Neural cell (in vitro differentiated cells): ENCODE measurements at regions not wholly inside any gene's neighbourhood (a gene's known extent, or its start where the extent isn't known, plus 50 kb on each side); places are given as distances from the start of the nearest gene placed in this dataset.

Experiments used
- H2AFZ ChIP-seq: fragments of 200-600, 300-800 bp; sonication (generic), shearing (Covaris generic); 2 replicates; pipeline ENCODE4 v1.6.0; 2014; ENCODE audit warnings: low read depth, mild to moderate bottlenecking, antibody characterized with exemption, low read length, moderate library complexity
- H3F3A ChIP-seq: fragments of 200-600 bp; shearing (Covaris generic); 2 replicates; pipeline ENCODE4 v1.6.1; 2016; ENCODE audit warnings: mild to moderate bottlenecking, moderate library complexity, mixed read lengths, antibody characterized with exemption, low read length; ENCODE audit not compliant: insufficient read depth, poor library complexity, severe bottlenecking
- H3K27ac ChIP-seq: fragments of 200-600, 300-800 bp; sonication (generic), shearing (Covaris generic); 2 replicates; pipeline ENCODE4 v1.5.1; 2014; ENCODE audit warnings: mild to moderate bottlenecking, low read length, moderate library complexity
- H3K27me3 ChIP-seq: fragments of 300-800, 200-600 bp; sonication (generic), shearing (Covaris generic); 2 replicates; pipeline ENCODE4 v1.6.0; 2014; ENCODE audit warnings: mild to moderate bottlenecking, low read depth, low read length, moderate library complexity; ENCODE audit not compliant: insufficient read depth
- H3K36me3 ChIP-seq: fragments of 300-800, 200-600 bp; sonication (generic), shearing (Covaris generic); 2 replicates; pipeline ENCODE4 v1.5.1; 2014; ENCODE audit warnings: mild to moderate bottlenecking, antibody characterized with exemption, low read length, moderate library complexity; ENCODE audit not compliant: insufficient read depth
- H3K4me2 ChIP-seq: fragments of 300-800, 200-600 bp; sonication (generic), shearing (Covaris generic); 2 replicates; pipeline ENCODE4 v1.6.0; 2014; ENCODE audit warnings: mild to moderate bottlenecking, low read length
- H3K4me3 ChIP-seq: fragments of 300-800, 200-600 bp; sonication (generic), shearing (Covaris generic); 2 replicates; pipeline ENCODE4 v1.5.1; 2014; ENCODE audit warnings: mild to moderate bottlenecking, low read length, moderate library complexity
- H3K79me2 ChIP-seq: fragments of 200-600 bp; shearing (Covaris generic); replicated peaks from 2 replicates; pipeline ENCODE4 v1.6.0; 2014; ENCODE audit warnings: mild to moderate bottlenecking, low read length, moderate library complexity; ENCODE audit not compliant: insufficient read depth
- H3K9ac ChIP-seq: fragments of 300-800, 200-600 bp; sonication (generic), shearing (Covaris generic); 2 replicates; pipeline ENCODE4 v1.6.1; 2016; ENCODE audit warnings: mild to moderate bottlenecking, low read length, mixed read lengths
- H3K9me2 ChIP-seq: fragments of 200-600 bp; shearing (Covaris generic); 2 replicates; pipeline ENCODE4 v1.6.1; 2016; ENCODE audit warnings: mild to moderate bottlenecking, low read length, mixed read lengths; ENCODE audit not compliant: insufficient read depth
- H3K9me3 ChIP-seq: fragments of 200-600, 300-800 bp; sonication (generic), shearing (Covaris generic); 2 replicates; pipeline ENCODE4 v1.6.1; 2016; ENCODE audit warnings: mild to moderate bottlenecking, mixed run types, low read length, moderate library complexity, mixed read lengths
- H4K20me1 ChIP-seq: fragments of 200-600 bp; shearing (Covaris generic); 2 replicates; pipeline ENCODE4 v1.6.1; 2016; ENCODE audit warnings: mild to moderate bottlenecking, mixed run types; ENCODE audit not compliant: insufficient read depth
- CTCF ChIP-seq: fragments of 450-650 bp; IDR thresholded peaks from 2 replicates; pipeline ENCODE4 v1.5.1; 2014; ENCODE audit warnings: antibody characterized with exemption, mild to moderate bottlenecking, moderate library complexity; ENCODE audit not compliant: poor library complexity, severe bottlenecking
- EP300 ChIP-seq: fragments of 450-650 bp; conservative IDR thresholded peaks from 2 replicates; pipeline ENCODE4 v1.6.1; 2014; ENCODE audit warnings: antibody characterized with exemption, mild to moderate bottlenecking, moderate library complexity; ENCODE audit not compliant: poor library complexity, severe bottlenecking
- EZH2 ChIP-seq: fragments of 200-600, 300-800 bp; shearing (Covaris generic), sonication (generic); IDR thresholded peaks from 2 replicates; pipeline ENCODE4 v1.6.1; 2014; ENCODE audit warnings: antibody characterized with exemption, low read length, borderline replicate concordance, mild to moderate bottlenecking; ENCODE audit not compliant: insufficient read depth, poor library complexity, severe bottlenecking
- MXI1 ChIP-seq: fragments of 450-650 bp; conservative IDR thresholded peaks from 2 replicates; pipeline ENCODE4 v1.6.1; 2014; ENCODE audit warnings: antibody characterized with exemption, mild to moderate bottlenecking; ENCODE audit not compliant: poor library complexity, severe bottlenecking
- POLR2AphosphoS5 ChIP-seq: IDR thresholded peaks from 2 replicates; pipeline ENCODE4 v1.6.1; 2012
- RAD21 ChIP-seq: fragments of 450-650 bp; conservative IDR thresholded peaks from 2 replicates; pipeline ENCODE4 v1.6.1; 2014; ENCODE audit warnings: antibody characterized with exemption, mild to moderate bottlenecking, moderate library complexity
- SMC3 ChIP-seq: fragments of 450-650 bp; conservative IDR thresholded peaks from 2 replicates; pipeline ENCODE4 v1.6.1; 2014; ENCODE audit warnings: antibody characterized with exemption, mild to moderate bottlenecking, moderate library complexity; ENCODE audit not compliant: poor library complexity
- TAF1 ChIP-seq: IDR thresholded peaks from 2 replicates; pipeline ENCODE4 v1.6.1; 2012; ENCODE audit warnings: low read depth
- TF ChIP-seq, protein P1 (sequence below): IDR thresholded peaks from 2 replicates; pipeline ENCODE4 v1.6.1; 2012; ENCODE audit warnings: borderline replicate concordance

DNA sequence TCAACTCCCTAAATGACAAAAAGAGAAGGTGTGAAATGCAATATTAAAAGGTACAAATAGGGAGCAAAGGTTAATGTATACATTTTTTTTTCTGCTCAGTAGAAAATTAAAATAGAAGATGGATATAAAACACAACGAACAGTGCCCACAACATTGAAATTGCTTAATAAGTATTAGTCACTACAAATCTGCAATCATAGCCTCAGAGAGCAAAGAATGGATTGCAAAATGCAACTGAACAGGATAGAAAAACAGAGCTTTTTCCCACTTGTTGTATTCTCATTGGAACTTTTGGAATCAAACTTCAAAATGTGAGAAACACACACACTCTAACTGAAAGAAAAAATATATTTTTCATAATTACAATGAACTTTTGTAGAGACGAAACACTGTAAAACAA lies 552.2 kb upstream of the NCAM2 start:
- no peaks in the 10 kb centered on the region for H3K27me3 ChIP-seq
- TF ChIP-seq POLR2AphosphoS5 (no peak), EP300 (no peak), CTCF (no peak), EZH2 (no peak), TAF1 (no peak)

DNA sequence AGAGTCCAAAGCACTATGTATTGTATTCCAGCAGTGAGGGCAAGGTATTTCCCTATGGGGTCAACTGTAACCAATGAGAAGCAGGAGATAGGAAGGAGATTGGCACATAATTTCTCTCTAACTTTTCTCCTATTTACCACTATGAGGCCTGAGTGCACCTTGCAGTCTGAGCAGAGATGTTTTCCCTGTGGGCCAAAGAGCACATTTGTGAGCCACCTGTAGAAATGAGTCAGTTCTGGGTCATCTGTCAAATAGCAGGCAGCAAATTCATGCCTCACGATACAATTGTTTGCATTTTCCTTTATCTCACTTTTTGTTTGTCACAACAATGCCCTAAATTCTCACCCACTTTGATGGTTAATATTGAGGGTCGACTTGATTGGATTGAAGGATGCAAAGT lies 547.2 kb upstream of the NCAM2 start:
- H4K20me1 ChIP-seq, result no peaks in the 10 kb centered on the region
- no peak overlapping the region for H3K27ac ChIP-seq
- H3K4me3 ChIP-seq, result no peak overlapping the region
- no peak for TF ChIP-seq MXI1
- no peak overlapping the region for H2AFZ ChIP-seq
- no peak overlapping the region for H3K4me2 ChIP-seq
- H3K9ac ChIP-seq, result no peak overlapping the region
- H3K79me2 ChIP-seq, result no peaks in the 10 kb centered on the region
- H3K9me2 ChIP-seq, result no peaks in the 10 kb centered on the region
- H3K27me3 ChIP-seq, result no peaks in the 10 kb centered on the region
- no peaks in the 10 kb centered on the region for H3F3A ChIP-seq
- no peaks in the 10 kb centered on the region for H3K36me3 ChIP-seq
- H3K9me3 ChIP-seq, result no peaks in the 10 kb centered on the region

More for the DNA sequence above, 552.2 kb upstream of the NCAM2 start:
- Histone ChIP-seq H3K79me2 (no peaks in the 10 kb centered on the region), H3K9me2 (no peaks in the 10 kb centered on the region), H3K36me3 (no peaks in the 10 kb centered on the region), H2AFZ (no peak overlapping the region), H3K4me2 (no peak overlapping the region), H3K27ac (no peak overlapping the region), H3K9ac (no peak overlapping the region), H4K20me1 (no peaks in the 10 kb centered on the region), H3K4me3 (no peak overlapping the region), H3K9me3 (no peaks in the 10 kb centered on the region), H3F3A (no peaks in the 10 kb centered on the region)

DNA sequence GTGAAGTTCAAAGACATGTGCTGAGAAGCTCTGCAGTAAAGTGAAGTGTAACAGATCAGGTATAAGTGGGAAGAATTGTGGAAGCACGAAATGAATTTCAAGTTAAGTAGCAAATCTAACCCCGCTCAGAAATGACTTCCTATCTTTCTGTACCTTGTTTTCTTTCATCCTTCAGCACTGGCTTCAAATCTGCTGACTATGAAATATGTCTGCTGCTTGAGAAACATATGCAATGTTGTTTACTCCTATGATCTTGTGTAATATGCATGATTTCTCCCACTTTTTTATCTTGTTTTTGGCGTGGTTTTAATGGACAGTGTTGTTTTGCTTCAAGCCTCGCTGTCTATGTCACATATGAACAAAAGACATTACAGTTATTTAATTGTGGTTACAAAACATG lies 545.3 kb upstream of the NCAM2 start:
- no peaks in the 10 kb centered on the region for H3K9me2 ChIP-seq
- H3K36me3 ChIP-seq, result no peaks in the 10 kb centered on the region
- H3K4me3 ChIP-seq, result no peak overlapping the region
- no peaks in the 10 kb centered on the region for H3K9me3 ChIP-seq
- no peak overlapping the region for H3K9ac ChIP-seq
- no peak overlapping the region for H3K4me2 ChIP-seq
- TF ChIP-seq, protein P1, sequence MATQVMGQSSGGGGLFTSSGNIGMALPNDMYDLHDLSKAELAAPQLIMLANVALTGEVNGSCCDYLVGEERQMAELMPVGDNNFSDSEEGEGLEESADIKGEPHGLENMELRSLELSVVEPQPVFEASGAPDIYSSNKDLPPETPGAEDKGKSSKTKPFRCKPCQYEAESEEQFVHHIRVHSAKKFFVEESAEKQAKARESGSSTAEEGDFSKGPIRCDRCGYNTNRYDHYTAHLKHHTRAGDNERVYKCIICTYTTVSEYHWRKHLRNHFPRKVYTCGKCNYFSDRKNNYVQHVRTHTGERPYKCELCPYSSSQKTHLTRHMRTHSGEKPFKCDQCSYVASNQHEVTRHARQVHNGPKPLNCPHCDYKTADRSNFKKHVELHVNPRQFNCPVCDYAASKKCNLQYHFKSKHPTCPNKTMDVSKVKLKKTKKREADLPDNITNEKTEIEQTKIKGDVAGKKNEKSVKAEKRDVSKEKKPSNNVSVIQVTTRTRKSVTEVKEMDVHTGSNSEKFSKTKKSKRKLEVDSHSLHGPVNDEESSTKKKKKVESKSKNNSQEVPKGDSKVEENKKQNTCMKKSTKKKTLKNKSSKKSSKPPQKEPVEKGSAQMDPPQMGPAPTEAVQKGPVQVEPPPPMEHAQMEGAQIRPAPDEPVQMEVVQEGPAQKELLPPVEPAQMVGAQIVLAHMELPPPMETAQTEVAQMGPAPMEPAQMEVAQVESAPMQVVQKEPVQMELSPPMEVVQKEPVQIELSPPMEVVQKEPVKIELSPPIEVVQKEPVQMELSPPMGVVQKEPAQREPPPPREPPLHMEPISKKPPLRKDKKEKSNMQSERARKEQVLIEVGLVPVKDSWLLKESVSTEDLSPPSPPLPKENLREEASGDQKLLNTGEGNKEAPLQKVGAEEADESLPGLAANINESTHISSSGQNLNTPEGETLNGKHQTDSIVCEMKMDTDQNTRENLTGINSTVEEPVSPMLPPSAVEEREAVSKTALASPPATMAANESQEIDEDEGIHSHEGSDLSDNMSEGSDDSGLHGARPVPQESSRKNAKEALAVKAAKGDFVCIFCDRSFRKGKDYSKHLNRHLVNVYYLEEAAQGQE, result no peak
- TF ChIP-seq EP300 (no peak), SMC3 (no peak), TAF1 (no peak), CTCF (no peak), RAD21 (no peak), POLR2AphosphoS5 (no peak), EZH2 (no peak), MXI1 (no peak)
- H3K27me3 ChIP-seq, result no peaks in the 10 kb centered on the region
- no peaks in the 10 kb centered on the region for H3K79me2 ChIP-seq
- H3F3A ChIP-seq, result no peaks in the 10 kb centered on the region
- H2AFZ ChIP-seq, result no peak overlapping the region
- H3K27ac ChIP-seq, result no peak overlapping the region
- H4K20me1 ChIP-seq, result no peaks in the 10 kb centered on the region
